MM.1S (cell line): ENCODE measurements at regions not wholly inside any gene's neighbourhood (a gene's known extent, or its start where the extent isn't known, plus 50 kb on each side); places are given as distances from the start of the nearest gene placed in this dataset.

ENCODE experiments used
- CTCF ChIP-seq: fragments of 300-600 bp; sonication (generic); IDR thresholded peaks from 2 replicates; pipeline ENCODE4 v1.5.1; 2016; ENCODE audit warnings: antibody characterized with exemption, low read length, mixed read lengths
- EZH2 ChIP-seq: fragments of 300-600 bp; sonication (generic); optimal IDR thresholded peaks from 2 replicates; pipeline ENCODE3; 2017; ENCODE audit warnings: low read depth, mild to moderate bottlenecking, antibody characterized with exemption, low read length, mixed read lengths
- EZH2phosphoT487 ChIP-seq: fragments of 300-600 bp; sonication (generic); IDR thresholded peaks from 2 replicates; pipeline ENCODE4 v1.6.1; 2018; ENCODE audit warnings: antibody characterized with exemption, low read length

GRCh38 chr11:109192864-109193263, 229.1 kb upstream of the C11orf87 start:
- no peak for TF ChIP-seq CTCF
- no peak for TF ChIP-seq EZH2
- TF ChIP-seq EZH2phosphoT487, result no peak
